ENCODE measurements at regions not wholly inside any gene's neighbourhood (a gene's known extent, or its start where the extent isn't known, plus 50 kb on each side); places are given as distances from the start of the nearest gene placed in this dataset.

- no peaks in the 10 kb centered on the region for H3K36me3 Mint-ChIP-seq (ENCODE audit: unreplicated experiment)
- H3K9me3 Mint-ChIP-seq (ENCODE audit: unreplicated experiment) = no peaks in the 10 kb centered on the region
- no peak overlapping the region for H3K4me3 Mint-ChIP-seq (ENCODE audit: unreplicated experiment)
- no peak overlapping the region for H3K27ac Mint-ChIP-seq (ENCODE audit: unreplicated experiment)
- H3K4me1 Mint-ChIP-seq (ENCODE audit: unreplicated experiment) = no peaks in the 10 kb centered on the region
- DNase-seq (ENCODE audit: extremely low spot score, unreplicated experiment) = no peak
- TF ChIP-seq, protein P1, sequence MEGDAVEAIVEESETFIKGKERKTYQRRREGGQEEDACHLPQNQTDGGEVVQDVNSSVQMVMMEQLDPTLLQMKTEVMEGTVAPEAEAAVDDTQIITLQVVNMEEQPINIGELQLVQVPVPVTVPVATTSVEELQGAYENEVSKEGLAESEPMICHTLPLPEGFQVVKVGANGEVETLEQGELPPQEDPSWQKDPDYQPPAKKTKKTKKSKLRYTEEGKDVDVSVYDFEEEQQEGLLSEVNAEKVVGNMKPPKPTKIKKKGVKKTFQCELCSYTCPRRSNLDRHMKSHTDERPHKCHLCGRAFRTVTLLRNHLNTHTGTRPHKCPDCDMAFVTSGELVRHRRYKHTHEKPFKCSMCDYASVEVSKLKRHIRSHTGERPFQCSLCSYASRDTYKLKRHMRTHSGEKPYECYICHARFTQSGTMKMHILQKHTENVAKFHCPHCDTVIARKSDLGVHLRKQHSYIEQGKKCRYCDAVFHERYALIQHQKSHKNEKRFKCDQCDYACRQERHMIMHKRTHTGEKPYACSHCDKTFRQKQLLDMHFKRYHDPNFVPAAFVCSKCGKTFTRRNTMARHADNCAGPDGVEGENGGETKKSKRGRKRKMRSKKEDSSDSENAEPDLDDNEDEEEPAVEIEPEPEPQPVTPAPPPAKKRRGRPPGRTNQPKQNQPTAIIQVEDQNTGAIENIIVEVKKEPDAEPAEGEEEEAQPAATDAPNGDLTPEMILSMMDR (IDR thresholded peaks at IDR 0.05) = no peak
- H3K27me3 Mint-ChIP-seq (ENCODE audit: unreplicated experiment) = no peaks in the 10 kb centered on the region
Measured at GRCh38 chr3:74516019-74516418, 98.4 kb downstream of the CNTN3 start.

DNA sequence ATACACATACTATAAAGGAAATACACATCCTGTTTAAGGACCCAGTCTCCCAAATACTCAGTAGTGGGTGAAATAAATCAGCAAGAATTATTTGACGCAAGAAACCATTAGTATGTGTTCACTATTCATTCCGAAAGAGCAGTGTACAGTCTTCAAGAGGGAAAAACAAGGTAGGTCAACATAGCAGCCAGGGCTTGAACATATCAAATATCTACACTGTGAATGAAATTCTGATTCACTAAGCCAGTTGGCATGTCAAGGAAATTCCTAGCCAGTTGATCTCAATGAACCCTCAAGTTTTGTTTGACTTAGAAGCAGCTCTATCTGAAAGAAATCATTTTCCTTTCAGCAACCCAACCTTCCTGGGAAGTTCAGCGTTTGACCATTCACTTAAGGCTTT, 99.0 kb downstream of the CNTN3 start:
- DNase-seq (ENCODE audit: extremely low spot score, unreplicated experiment) = no peak
- TF ChIP-seq, protein P1 (IDR thresholded peaks at IDR 0.05) = no peak
- Mint-ChIP-seq H3K27me3 (ENCODE audit: unreplicated experiment) (no peaks in the 10 kb centered on the region), H3K27ac (ENCODE audit: unreplicated experiment) (no peak overlapping the region), H3K4me3 (ENCODE audit: unreplicated experiment) (no peak overlapping the region), H3K9me3 (ENCODE audit: unreplicated experiment) (no peaks in the 10 kb centered on the region), H3K4me1 (ENCODE audit: unreplicated experiment) (no peaks in the 10 kb centered on the region), H3K36me3 (ENCODE audit: unreplicated experiment) (no peaks in the 10 kb centered on the region)

DNA sequence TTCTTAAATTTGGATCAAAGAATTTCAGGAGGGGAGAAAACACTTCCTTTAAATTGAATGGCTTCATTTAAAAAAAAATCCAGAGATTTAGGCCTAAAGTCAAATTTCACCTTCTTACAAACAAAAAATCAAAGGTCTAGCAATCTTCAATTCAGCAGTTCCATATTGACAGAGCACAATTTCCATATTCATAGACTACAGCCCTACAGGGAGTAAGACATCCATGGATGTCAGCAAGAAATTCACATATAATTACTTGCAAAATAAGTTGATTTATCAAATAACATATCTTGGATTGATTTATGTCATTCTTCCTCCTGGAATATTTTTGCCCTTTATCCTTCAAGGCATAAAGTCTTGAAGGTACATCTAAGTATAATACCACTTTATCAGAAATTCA, 103.4 kb downstream of the CNTN3 start:
- no peaks in the 10 kb centered on the region for H3K4me1 Mint-ChIP-seq (ENCODE audit: unreplicated experiment)
- TF ChIP-seq, protein P1 (IDR thresholded peaks at IDR 0.05) = no peak
- H3K4me3 Mint-ChIP-seq (ENCODE audit: unreplicated experiment) = no peak overlapping the region
- H3K9me3 Mint-ChIP-seq (ENCODE audit: unreplicated experiment) = no peaks in the 10 kb centered on the region
- no peaks in the 10 kb centered on the region for H3K36me3 Mint-ChIP-seq (ENCODE audit: unreplicated experiment)
- no peak for DNase-seq (ENCODE audit: extremely low spot score, unreplicated experiment)
- no peak overlapping the region for H3K27ac Mint-ChIP-seq (ENCODE audit: unreplicated experiment)
- H3K27me3 Mint-ChIP-seq (ENCODE audit: unreplicated experiment) = no peaks in the 10 kb centered on the region

DNA sequence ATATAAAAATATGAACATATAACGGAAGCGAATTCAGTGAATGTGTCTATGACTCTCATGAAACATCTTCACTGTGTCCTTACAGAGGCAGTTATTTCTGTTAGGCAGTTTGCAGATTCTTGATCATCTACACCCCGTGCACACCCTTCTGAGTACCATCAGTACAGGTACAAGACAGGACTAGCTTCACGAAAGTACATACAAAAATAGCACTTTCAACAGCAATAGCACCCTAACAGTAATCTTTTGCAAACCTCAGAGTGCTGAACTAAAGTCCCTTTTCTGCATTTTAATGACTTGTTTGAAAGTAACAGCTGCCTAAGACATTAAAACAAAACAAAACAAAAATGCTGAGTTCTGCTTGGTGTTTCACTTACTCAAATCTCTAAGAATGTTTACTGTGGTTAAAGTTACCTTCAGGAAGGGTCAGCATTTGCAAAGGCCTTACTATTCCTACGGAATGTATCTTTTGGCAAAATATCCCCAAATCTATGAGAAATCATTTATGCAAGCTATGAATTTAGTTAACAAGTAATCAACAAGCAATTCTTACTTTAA, 104.1 kb downstream of the CNTN3 start:
- no peaks in the 10 kb centered on the region for H3K9me3 Mint-ChIP-seq (ENCODE audit: unreplicated experiment)
- TF ChIP-seq, protein P1 (IDR thresholded peaks at IDR 0.05) = no peak
- H3K27me3 Mint-ChIP-seq (ENCODE audit: unreplicated experiment) = no peaks in the 10 kb centered on the region
- no peaks in the 10 kb centered on the region for H3K36me3 Mint-ChIP-seq (ENCODE audit: unreplicated experiment)
- no peaks in the 10 kb centered on the region for H3K4me1 Mint-ChIP-seq (ENCODE audit: unreplicated experiment)
- DNase-seq (ENCODE audit: extremely low spot score, unreplicated experiment) = no peak
- no peak overlapping the region for H3K4me3 Mint-ChIP-seq (ENCODE audit: unreplicated experiment)
- no peak overlapping the region for H3K27ac Mint-ChIP-seq (ENCODE audit: unreplicated experiment)

DNA sequence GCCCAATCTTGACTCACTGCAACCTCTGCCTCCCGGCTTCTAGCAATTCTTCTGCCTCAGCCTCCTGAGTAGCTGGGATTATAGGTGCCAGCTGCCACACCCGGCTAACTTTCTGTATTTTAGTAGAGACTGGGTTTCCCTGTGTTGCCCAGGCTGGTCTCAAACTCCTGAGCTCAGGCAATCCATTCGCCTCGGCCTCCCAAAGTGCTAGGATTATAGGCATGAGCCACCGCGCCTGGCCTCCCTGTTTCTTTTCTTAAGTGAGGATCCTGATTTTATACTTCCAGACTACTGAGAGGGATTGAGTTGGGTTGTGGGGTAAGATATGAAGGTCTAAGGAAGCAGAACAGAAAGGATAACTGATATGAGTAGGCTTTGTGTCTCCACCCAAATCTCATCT, 106.8 kb downstream of the CNTN3 start:
- no peak for DNase-seq (ENCODE audit: extremely low spot score, unreplicated experiment)
- Mint-ChIP-seq H3K36me3 (ENCODE audit: unreplicated experiment) (no peaks in the 10 kb centered on the region), H3K4me1 (ENCODE audit: unreplicated experiment) (no peaks in the 10 kb centered on the region), H3K27ac (ENCODE audit: unreplicated experiment) (no peak overlapping the region), H3K9me3 (ENCODE audit: unreplicated experiment) (no peaks in the 10 kb centered on the region), H3K4me3 (ENCODE audit: unreplicated experiment) (no peak overlapping the region), H3K27me3 (ENCODE audit: unreplicated experiment) (no peaks in the 10 kb centered on the region)
- TF ChIP-seq, protein P1 (IDR thresholded peaks at IDR 0.05) = no peak

Measured in osteocyte (in vitro differentiated cells).